ENCODE measurements at regions not wholly inside any gene's neighbourhood (a gene's known extent, or its start where the extent isn't known, plus 50 kb on each side); places are given as distances from the start of the nearest gene placed in this dataset.

GRCh38 chr21:27570306-27570868 lies 603.5 kb upstream of the ADAMTS5 start:
- no peak overlapping the region for H3K27ac Mint-ChIP-seq
- no peak for DNase-seq
- Histone ChIP-seq H3K9me3 (ENCODE audit: control insufficient read depth in 2 of 3, low read length in 3 of 3) (no peaks in the 10 kb centered on the region), H3K27ac (ENCODE audit: low read depth, low read length) (no peak overlapping the region), H3K36me3 (ENCODE audit: control insufficient read depth in 2 of 3, insufficient read depth in 3 of 3, low read length in 3 of 3) (no peaks in the 10 kb centered on the region), H3K27me3 (ENCODE audit: control insufficient read depth in 2 of 2, insufficient read depth in 2 of 2, low read length in 2 of 2) (no peaks in the 10 kb centered on the region), H3K4me1 (ENCODE audit: control insufficient read depth in 2 of 2, insufficient read depth in 2 of 2, low read length in 2 of 2) (no peaks in the 10 kb centered on the region), H3K4me3 (ENCODE audit: low read length) (no peak overlapping the region)
- H3K27me3 Mint-ChIP-seq: no peaks in the 10 kb centered on the region
- no peaks in the 10 kb centered on the region for H3K4me1 Mint-ChIP-seq
- H3K4me3 Mint-ChIP-seq: no peak overlapping the region
- ChIA-PET POLR2A (no interaction called here), CTCF (no interaction called here)
- H3K36me3 Mint-ChIP-seq: no peaks in the 10 kb centered on the region
- peaks cover 0 to 12% (median 4%) of the 10 kb centered on the region in 11 donors for H3K9me3 Mint-ChIP-seq
- ATAC-seq: no peak
- intact Hi-C loops (cut with micrococcal nuclease): no loop called here

GRCh38 chr21:27569831-27570230 lies 602.9 kb upstream of the ADAMTS5 start:
- Mint-ChIP-seq H3K36me3 (no peaks in the 10 kb centered on the region), H3K9me3 (peaks cover 0 to 12% (median 4%) of the 10 kb centered on the region in 11 donors), H3K27ac (no peak overlapping the region), H3K27me3 (no peaks in the 10 kb centered on the region), H3K4me3 (no peak overlapping the region), H3K4me1 (no peaks in the 10 kb centered on the region)
- ATAC-seq (no peak), DNase-seq (no peak)
- ChIA-PET CTCF (no interaction called here), POLR2A (no interaction called here)
- Histone ChIP-seq H3K9me3 (ENCODE audit: control insufficient read depth in 2 of 3, low read length in 3 of 3) (no peaks in the 10 kb centered on the region), H3K27ac (ENCODE audit: low read depth, low read length) (no peak overlapping the region), H3K4me3 (ENCODE audit: low read length) (no peak overlapping the region), H3K4me1 (ENCODE audit: control insufficient read depth in 2 of 2, insufficient read depth in 2 of 2, low read length in 2 of 2) (no peaks in the 10 kb centered on the region), H3K36me3 (ENCODE audit: control insufficient read depth in 2 of 3, insufficient read depth in 3 of 3, low read length in 3 of 3) (no peaks in the 10 kb centered on the region), H3K27me3 (ENCODE audit: control insufficient read depth in 2 of 2, insufficient read depth in 2 of 2, low read length in 2 of 2) (no peaks in the 10 kb centered on the region)
- intact Hi-C loops (cut with micrococcal nuclease): no loop called here

- intact Hi-C loops (cut with micrococcal nuclease): no loop called here
- ATAC-seq (no peak), DNase-seq (no peak)
- no peak overlapping the region for H3K4me3 Mint-ChIP-seq
- Histone ChIP-seq H3K27me3 (ENCODE audit: control insufficient read depth in 2 of 2, insufficient read depth in 2 of 2, low read length in 2 of 2) (no peaks in the 10 kb centered on the region), H3K9me3 (ENCODE audit: control insufficient read depth in 2 of 3, low read length in 3 of 3) (no peaks in the 10 kb centered on the region), H3K36me3 (ENCODE audit: control insufficient read depth in 2 of 3, insufficient read depth in 3 of 3, low read length in 3 of 3) (no peaks in the 10 kb centered on the region), H3K4me3 (ENCODE audit: low read length) (no peak overlapping the region), H3K4me1 (ENCODE audit: control insufficient read depth in 2 of 2, insufficient read depth in 2 of 2, low read length in 2 of 2) (no peaks in the 10 kb centered on the region), H3K27ac (ENCODE audit: low read depth, low read length) (no peak overlapping the region)
- H3K9me3 Mint-ChIP-seq: peaks cover 0 to 8% (median 3%) of the 10 kb centered on the region in 11 donors
- CTCF ChIA-PET: no interaction called here
- no peak overlapping the region for H3K27ac Mint-ChIP-seq
- POLR2A ChIA-PET: no interaction called here
- no peaks in the 10 kb centered on the region for H3K27me3 Mint-ChIP-seq
- no peaks in the 10 kb centered on the region for H3K36me3 Mint-ChIP-seq
- no peaks in the 10 kb centered on the region for H3K4me1 Mint-ChIP-seq
These were observed 602.2 kb upstream of the ADAMTS5 start for GRCh38 chr21:27569091-27569490.

GRCh38 chr21:27567381-27567780 lies 600.5 kb upstream of the ADAMTS5 start:
- intact Hi-C loops (cut with micrococcal nuclease): no loop called here
- Mint-ChIP-seq H3K4me3 (no peak overlapping the region), H3K9me3 (peaks cover 0 to 3% (median 0%) of the 10 kb centered on the region in 11 donors), H3K27me3 (no peaks in the 10 kb centered on the region), H3K4me1 (no peaks in the 10 kb centered on the region), H3K27ac (no peak overlapping the region), H3K36me3 (no peaks in the 10 kb centered on the region)
- Histone ChIP-seq H3K4me3 (ENCODE audit: low read length) (no peak overlapping the region), H3K9me3 (ENCODE audit: control insufficient read depth in 2 of 3, low read length in 3 of 3) (no peaks in the 10 kb centered on the region), H3K27ac (ENCODE audit: low read depth, low read length) (no peak overlapping the region), H3K4me1 (ENCODE audit: control insufficient read depth in 2 of 2, insufficient read depth in 2 of 2, low read length in 2 of 2) (no peaks in the 10 kb centered on the region), H3K36me3 (ENCODE audit: control insufficient read depth in 2 of 3, insufficient read depth in 3 of 3, low read length in 3 of 3) (no peaks in the 10 kb centered on the region), H3K27me3 (ENCODE audit: control insufficient read depth in 2 of 2, insufficient read depth in 2 of 2, low read length in 2 of 2) (no peaks in the 10 kb centered on the region)
- ChIA-PET POLR2A (no interaction called here), CTCF (no interaction called here)
- ATAC-seq (no peak), DNase-seq (no peak)

- CTCF ChIA-PET: no interaction called here
- H3K27me3 ChIP-seq (ENCODE audit: control insufficient read depth in 2 of 2, insufficient read depth in 2 of 2, low read length in 2 of 2): no peaks in the 10 kb centered on the region
- Mint-ChIP-seq H3K27ac (no peak overlapping the region), H3K9me3 (peaks cover 0 to 3% (median 0%) of the 10 kb centered on the region in 11 donors), H3K4me3 (no peak overlapping the region), H3K36me3 (no peaks in the 10 kb centered on the region), H3K4me1 (no peaks in the 10 kb centered on the region), H3K27me3 (no peaks in the 10 kb centered on the region)
- H3K9me3 ChIP-seq (ENCODE audit: control insufficient read depth in 2 of 3, low read length in 3 of 3): no peaks in the 10 kb centered on the region
- POLR2A ChIA-PET: no interaction called here
- ATAC-seq (no peak), DNase-seq (no peak)
- no peak overlapping the region for H3K27ac ChIP-seq (ENCODE audit: low read depth, low read length)
- H3K4me1 ChIP-seq (ENCODE audit: control insufficient read depth in 2 of 2, insufficient read depth in 2 of 2, low read length in 2 of 2): no peaks in the 10 kb centered on the region
- H3K4me3 ChIP-seq (ENCODE audit: low read length): no peak overlapping the region
- intact Hi-C loops (cut with micrococcal nuclease): no loop called here
- H3K36me3 ChIP-seq (ENCODE audit: control insufficient read depth in 2 of 3, insufficient read depth in 3 of 3, low read length in 3 of 3): no peaks in the 10 kb centered on the region
These were observed 599.6 kb upstream of the ADAMTS5 start for GRCh38 chr21:27566521-27566920.

GRCh38 chr21:27565364-27565763 lies 598.5 kb upstream of the ADAMTS5 start:
- Histone ChIP-seq H3K4me1 (ENCODE audit: control insufficient read depth in 2 of 2, insufficient read depth in 2 of 2, low read length in 2 of 2) (no peaks in the 10 kb centered on the region), H3K4me3 (ENCODE audit: low read length) (no peak overlapping the region), H3K9me3 (ENCODE audit: control insufficient read depth in 2 of 3, low read length in 3 of 3) (no peaks in the 10 kb centered on the region), H3K36me3 (ENCODE audit: control insufficient read depth in 2 of 3, insufficient read depth in 3 of 3, low read length in 3 of 3) (no peaks in the 10 kb centered on the region), H3K27me3 (ENCODE audit: control insufficient read depth in 2 of 2, insufficient read depth in 2 of 2, low read length in 2 of 2) (no peaks in the 10 kb centered on the region), H3K27ac (ENCODE audit: low read depth, low read length) (no peak overlapping the region)
- Mint-ChIP-seq H3K36me3 (no peaks in the 10 kb centered on the region), H3K4me3 (no peak overlapping the region), H3K9me3 (peaks cover 0 to 4% (median 0%) of the 10 kb centered on the region in 11 donors), H3K27me3 (no peaks in the 10 kb centered on the region), H3K4me1 (no peaks in the 10 kb centered on the region), H3K27ac (no peak overlapping the region)
- CTCF ChIA-PET: no interaction called here
- POLR2A ChIA-PET: no interaction called here
- ATAC-seq: no peak
- intact Hi-C loops (cut with micrococcal nuclease): no loop called here
- no peak for DNase-seq

- ChIA-PET CTCF (no interaction called here), POLR2A (no interaction called here)
- Mint-ChIP-seq H3K27me3 (no peaks in the 10 kb centered on the region), H3K36me3 (no peaks in the 10 kb centered on the region), H3K4me3 (no peak overlapping the region), H3K9me3 (peaks cover 0 to 6% (median 0%) of the 10 kb centered on the region in 11 donors), H3K4me1 (no peaks in the 10 kb centered on the region), H3K27ac (no peak overlapping the region)
- ATAC-seq: no peak
- Histone ChIP-seq H3K9me3 (ENCODE audit: control insufficient read depth in 2 of 3, low read length in 3 of 3) (no peaks in the 10 kb centered on the region), H3K36me3 (ENCODE audit: control insufficient read depth in 2 of 3, insufficient read depth in 3 of 3, low read length in 3 of 3) (no peaks in the 10 kb centered on the region), H3K27ac (ENCODE audit: low read depth, low read length) (no peak overlapping the region), H3K4me1 (ENCODE audit: control insufficient read depth in 2 of 2, insufficient read depth in 2 of 2, low read length in 2 of 2) (no peaks in the 10 kb centered on the region), H3K4me3 (ENCODE audit: low read length) (no peak overlapping the region), H3K27me3 (ENCODE audit: control insufficient read depth in 2 of 2, insufficient read depth in 2 of 2, low read length in 2 of 2) (no peaks in the 10 kb centered on the region)
- no peak for DNase-seq
- intact Hi-C loops (cut with micrococcal nuclease): loop anchor here in 1 of 2 donors (5.0 kb wide), 1 partner anchor 717 kb away; the partner anchor contains the start of gene ADAMTS1
These were observed 597.9 kb upstream of the ADAMTS5 start for GRCh38 chr21:27564684-27565301.
